NCI-H2171 (cell line): ENCODE measurements at regions not wholly inside any gene's neighbourhood (a gene's known extent, or its start where the extent isn't known, plus 50 kb on each side); places are given as distances from the start of the nearest gene placed in this dataset.

ENCODE experiments used
- DNase-seq: peaks from one replicate; lab custom pipeline; 2025; lab: John Stamatoyannopoulos, UW

GRCh38 chr7:46444256-46444655, 523.2 kb upstream of the IGFBP3 start:
- DNase-seq = no peak

GRCh38 chr7:46440186-46440585, 519.1 kb upstream of the IGFBP3 start:
- no peak for DNase-seq

GRCh38 chr7:46432708-46433107, 511.6 kb upstream of the IGFBP3 start:
- no peak for DNase-seq

- no peak for DNase-seq
Measured at GRCh38 chr7:46428295-46428694, 507.2 kb upstream of the IGFBP3 start.

GRCh38 chr7:46424934-46425333, 503.9 kb upstream of the IGFBP3 start:
- no peak for DNase-seq

- DNase-seq = no peak
Measured at GRCh38 chr7:46421441-46422230, 500.6 kb upstream of the IGFBP3 start.

GRCh38 chr7:46414946-46415345, 493.9 kb upstream of the IGFBP3 start:
- DNase-seq = no peak

- DNase-seq = no peak
Measured at GRCh38 chr7:46411236-46411635, 490.2 kb upstream of the IGFBP3 start.

GRCh38 chr7:46407125-46407524, 486.1 kb upstream of the IGFBP3 start:
- no peak for DNase-seq

- no peak for DNase-seq
Measured at GRCh38 chr7:46397591-46397990, 476.5 kb upstream of the IGFBP3 start.

GRCh38 chr7:46396481-46396880, 475.4 kb upstream of the IGFBP3 start:
- DNase-seq = no peak

GRCh38 chr7:46393142-46393541, 472.1 kb upstream of the IGFBP3 start:
- no peak for DNase-seq

GRCh38 chr7:46391231-46392201, 470.4 kb upstream of the IGFBP3 start:
- no peak for DNase-seq

GRCh38 chr7:46390042-46390441, 469.0 kb upstream of the IGFBP3 start:
- no peak for DNase-seq

GRCh38 chr7:46389146-46389545, 468.1 kb upstream of the IGFBP3 start:
- no peak for DNase-seq

GRCh38 chr7:46387646-46388045, 466.6 kb upstream of the IGFBP3 start:
- DNase-seq = no peak

GRCh38 chr7:46386428-46387399, 465.6 kb upstream of the IGFBP3 start:
- DNase-seq = no peak

GRCh38 chr7:46385662-46386309, 464.7 kb upstream of the IGFBP3 start:
- DNase-seq = no peak

GRCh38 chr7:46383605-46384004, 462.5 kb upstream of the IGFBP3 start:
- no peak for DNase-seq

GRCh38 chr7:46369933-46370654, 449.0 kb upstream of the IGFBP3 start:
- DNase-seq = no peak

- DNase-seq = no peak
Measured at GRCh38 chr7:46368871-46369270, 447.8 kb upstream of the IGFBP3 start.
